GM12865 (cell line): ENCODE measurements at regions not wholly inside any gene's neighbourhood (a gene's known extent, or its start where the extent isn't known, plus 50 kb on each side); places are given as distances from the start of the nearest gene placed in this dataset.
"Not testable (repeated sequence)": the region's sequence is repeated elsewhere in the genome, so short reads cannot be mapped to it uniquely, and the experiment has no call there.

Experiments
- DNase-seq: peaks from one replicate; pipeline ENCODE4 v3.0.0; 2010; ENCODE audit warnings: low read depth
- H3K4me3 ChIP-seq: 2 replicates; pipeline ENCODE4 v1.5.1; 2011; ENCODE audit warnings: mild to moderate bottlenecking, low read depth, low read length, control low read depth
- TF ChIP-seq, protein P1 (sequence below): IDR thresholded peaks from 2 replicates; pipeline ENCODE4 v1.5.1; 2011; ENCODE audit warnings: low read length, control low read depth, low read depth, inconsistent platforms; ENCODE audit not compliant: insufficient read depth; ENCODE audit errors: missing control alignments

- H3K4me3 ChIP-seq, DNase-seq: not testable (repeated sequence)
Measured at GRCh38 chr4:8943367-8943766, 71.7 kb upstream of the HMX1 start.

DNA sequence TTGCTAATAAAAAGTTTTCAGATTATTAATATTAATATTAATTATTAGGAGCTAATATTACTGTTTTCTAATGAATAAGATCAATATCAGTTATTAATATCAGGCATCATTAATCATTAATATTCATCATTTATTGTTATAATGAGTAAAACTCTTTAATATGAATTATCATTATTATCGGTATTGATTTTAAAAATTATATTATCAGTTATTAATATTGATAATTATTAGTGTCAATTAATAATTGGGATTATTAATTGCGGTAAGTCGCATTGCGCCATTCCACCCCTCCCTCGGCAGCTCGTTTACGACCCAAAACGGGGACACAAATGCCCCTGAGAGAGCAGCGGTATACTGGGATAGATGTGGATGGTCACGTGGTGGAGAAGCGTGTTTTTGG lies 70.4 kb upstream of the HMX1 start:
- H3K4me3 ChIP-seq, DNase-seq: not testable (repeated sequence)

DNA sequence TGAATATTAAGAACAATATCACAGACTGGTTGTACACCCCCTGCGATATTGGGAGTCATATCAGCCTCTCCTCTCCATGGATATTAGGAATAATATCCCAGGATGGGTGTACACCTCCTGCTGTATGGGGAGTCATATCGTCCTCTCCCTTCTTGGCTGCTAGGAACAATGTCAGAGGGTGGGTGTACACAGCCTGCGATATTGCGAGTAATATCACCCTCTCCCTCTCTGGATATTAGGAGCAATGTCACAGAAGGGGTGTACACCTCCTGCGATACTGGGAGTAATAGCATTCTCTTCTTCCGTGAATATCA lies 69.8 kb upstream of the HMX1 start:
- H3K4me3 ChIP-seq, DNase-seq: not testable (repeated sequence)

GRCh38 chr4:8940792-8941491 lies 69.3 kb upstream of the HMX1 start:
- TF ChIP-seq, protein P1, sequence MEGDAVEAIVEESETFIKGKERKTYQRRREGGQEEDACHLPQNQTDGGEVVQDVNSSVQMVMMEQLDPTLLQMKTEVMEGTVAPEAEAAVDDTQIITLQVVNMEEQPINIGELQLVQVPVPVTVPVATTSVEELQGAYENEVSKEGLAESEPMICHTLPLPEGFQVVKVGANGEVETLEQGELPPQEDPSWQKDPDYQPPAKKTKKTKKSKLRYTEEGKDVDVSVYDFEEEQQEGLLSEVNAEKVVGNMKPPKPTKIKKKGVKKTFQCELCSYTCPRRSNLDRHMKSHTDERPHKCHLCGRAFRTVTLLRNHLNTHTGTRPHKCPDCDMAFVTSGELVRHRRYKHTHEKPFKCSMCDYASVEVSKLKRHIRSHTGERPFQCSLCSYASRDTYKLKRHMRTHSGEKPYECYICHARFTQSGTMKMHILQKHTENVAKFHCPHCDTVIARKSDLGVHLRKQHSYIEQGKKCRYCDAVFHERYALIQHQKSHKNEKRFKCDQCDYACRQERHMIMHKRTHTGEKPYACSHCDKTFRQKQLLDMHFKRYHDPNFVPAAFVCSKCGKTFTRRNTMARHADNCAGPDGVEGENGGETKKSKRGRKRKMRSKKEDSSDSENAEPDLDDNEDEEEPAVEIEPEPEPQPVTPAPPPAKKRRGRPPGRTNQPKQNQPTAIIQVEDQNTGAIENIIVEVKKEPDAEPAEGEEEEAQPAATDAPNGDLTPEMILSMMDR: no peak
- DNase-seq: no peak
- H3K4me3 ChIP-seq: no peak overlapping the region

GRCh38 chr4:8939840-8940742 lies 68.5 kb upstream of the HMX1 start:
- H3K4me3 ChIP-seq: no peak overlapping the region
- no peak for DNase-seq
- TF ChIP-seq, protein P1: no peak

GRCh38 chr4:8939160-8939839 lies 67.7 kb upstream of the HMX1 start:
- TF ChIP-seq, protein P1: no peak
- no peak for DNase-seq
- no peak overlapping the region for H3K4me3 ChIP-seq

DNA sequence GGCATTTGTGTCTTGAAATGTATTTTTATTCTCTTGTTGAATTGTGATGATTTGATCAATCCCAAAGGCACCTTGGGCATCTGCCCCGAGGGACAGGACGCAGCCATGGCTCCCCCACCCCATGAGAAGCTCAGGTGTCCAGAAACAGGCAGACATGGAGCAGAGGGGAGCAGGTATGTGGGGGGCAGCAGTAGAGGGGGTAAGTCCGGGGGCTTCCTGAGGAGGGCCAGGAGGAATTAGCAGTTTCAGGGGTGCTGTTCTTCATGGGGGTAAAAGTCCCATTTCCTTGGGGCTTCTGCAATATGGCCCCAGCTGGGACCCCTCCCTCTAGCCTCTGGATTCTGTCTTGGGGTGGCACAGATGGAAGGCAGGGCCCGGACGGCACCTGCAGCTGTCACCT lies 67.0 kb upstream of the HMX1 start:
- DNase-seq: no peak
- no peak overlapping the region for H3K4me3 ChIP-seq
- TF ChIP-seq, protein P1: no peak

DNA sequence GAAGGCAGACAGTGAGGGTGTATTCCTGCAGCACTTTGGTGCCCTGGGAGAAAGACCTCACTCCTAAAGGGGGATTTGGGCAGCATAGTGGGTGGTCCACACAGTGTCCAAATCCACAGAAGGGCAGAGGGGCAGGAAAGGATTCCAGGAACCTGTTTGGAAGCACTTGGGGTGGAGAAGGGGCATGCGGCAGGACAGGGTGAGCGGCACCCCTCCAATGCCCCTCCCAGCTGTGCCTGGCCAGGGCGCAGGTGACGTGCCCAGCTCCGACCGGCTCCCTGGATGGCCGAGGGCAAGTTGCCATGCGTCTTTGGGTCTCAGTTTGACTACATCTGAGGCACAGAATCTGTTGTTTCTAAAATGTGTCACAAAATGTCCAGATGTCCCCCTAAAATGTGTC lies 66.5 kb upstream of the HMX1 start:
- DNase-seq: no peak

More for the DNA sequence above, 66.5 kb upstream of the HMX1 start:
- H3K4me3 ChIP-seq: no peak overlapping the region
- TF ChIP-seq, protein P1: no peak
